AG08396 (cell line): ENCODE measurements at regions not wholly inside any gene's neighbourhood (a gene's known extent, or its start where the extent isn't known, plus 50 kb on each side); places are given as distances from the start of the nearest gene placed in this dataset.

Experiments used
- DNase-seq: peaks from one replicate; pipeline ENCODE4 v3.0.0; 2012; ENCODE audit warnings: low spot score, mixed read lengths

- DNase-seq: no peak
Observed at GRCh38 chr10:64505501-64505900, 984.3 kb downstream of the REEP3 start.

GRCh38 chr10:64506963-64507362 is 985.8 kb downstream of the REEP3 start:
- DNase-seq: no peak

GRCh38 chr10:64507651-64508028 is 986.4 kb downstream of the REEP3 start:
- no peak for DNase-seq

- no peak for DNase-seq
Observed at GRCh38 chr10:64508029-64508661, 986.9 kb downstream of the REEP3 start.

GRCh38 chr10:64515970-64516699 is 994.9 kb downstream of the REEP3 start:
- DNase-seq: no peak

GRCh38 chr10:64518456-64518855 is 997.3 kb downstream of the REEP3 start:
- DNase-seq: no peak

- DNase-seq: no peak
Observed at GRCh38 chr10:64519427-64519826, 998.2 kb downstream of the REEP3 start.

GRCh38 chr10:64519831-64520230 is 998.6 kb downstream of the REEP3 start:
- DNase-seq: no peak

- no peak for DNase-seq
Observed at GRCh38 chr10:64523065-64523759, 1002.0 kb downstream of the REEP3 start.

- DNase-seq: no peak
Observed at GRCh38 chr10:64528294-64529002, 1007.2 kb downstream of the REEP3 start.

- DNase-seq: no peak
Observed at GRCh38 chr10:64529003-64529350, 1007.8 kb downstream of the REEP3 start.

- no peak for DNase-seq
Observed at GRCh38 chr10:64534616-64535015, 1013.4 kb downstream of the REEP3 start.

GRCh38 chr10:64535131-64535867 is 1014.1 kb downstream of the REEP3 start:
- DNase-seq: no peak

- DNase-seq: no peak
Observed at GRCh38 chr10:64537112-64537511, 1015.9 kb downstream of the REEP3 start.

GRCh38 chr10:64537928-64538327 is 1016.7 kb downstream of the REEP3 start:
- no peak for DNase-seq

- DNase-seq: no peak
Observed at GRCh38 chr10:64546073-64546472, 1024.9 kb downstream of the REEP3 start.

- DNase-seq: no peak
Observed at GRCh38 chr10:64547168-64547567, 1026.0 kb downstream of the REEP3 start.

GRCh38 chr10:64555666-64556065 is 1034.5 kb downstream of the REEP3 start:
- DNase-seq: no peak

- no peak for DNase-seq
Observed at GRCh38 chr10:64558094-64558835, 1037.1 kb downstream of the REEP3 start.

GRCh38 chr10:64571056-64571455 is 1049.9 kb downstream of the REEP3 start:
- DNase-seq: no peak

GRCh38 chr10:64573623-64574325 is 1052.6 kb downstream of the REEP3 start:
- no peak for DNase-seq
